ENCODE measurements at regions not wholly inside any gene's neighbourhood (a gene's known extent, or its start where the extent isn't known, plus 50 kb on each side); places are given as distances from the start of the nearest gene placed in this dataset.

DNA sequence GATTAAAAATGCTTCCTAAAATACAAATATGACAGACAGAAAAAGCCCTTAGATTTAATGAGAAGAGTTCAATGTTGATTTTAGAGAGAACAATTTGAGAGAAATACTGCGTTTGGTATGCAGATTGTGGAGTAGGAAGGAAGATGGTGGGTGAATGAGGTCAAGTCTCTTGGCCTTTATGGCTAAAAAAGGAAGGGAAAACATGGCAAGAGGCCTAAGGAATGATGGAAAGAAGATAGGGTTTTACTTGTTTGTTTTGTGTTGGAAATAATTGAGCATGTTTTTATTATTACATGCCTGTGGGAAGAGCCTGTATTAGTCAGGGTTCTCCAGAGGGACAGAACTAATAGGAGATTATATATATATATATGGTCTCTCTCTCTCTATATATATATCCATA lies 318.1 kb downstream of the TRIB2 start:
- no peak for DNase-seq (ENCODE audit: low spot score)
- TF ChIP-seq, protein P1, sequence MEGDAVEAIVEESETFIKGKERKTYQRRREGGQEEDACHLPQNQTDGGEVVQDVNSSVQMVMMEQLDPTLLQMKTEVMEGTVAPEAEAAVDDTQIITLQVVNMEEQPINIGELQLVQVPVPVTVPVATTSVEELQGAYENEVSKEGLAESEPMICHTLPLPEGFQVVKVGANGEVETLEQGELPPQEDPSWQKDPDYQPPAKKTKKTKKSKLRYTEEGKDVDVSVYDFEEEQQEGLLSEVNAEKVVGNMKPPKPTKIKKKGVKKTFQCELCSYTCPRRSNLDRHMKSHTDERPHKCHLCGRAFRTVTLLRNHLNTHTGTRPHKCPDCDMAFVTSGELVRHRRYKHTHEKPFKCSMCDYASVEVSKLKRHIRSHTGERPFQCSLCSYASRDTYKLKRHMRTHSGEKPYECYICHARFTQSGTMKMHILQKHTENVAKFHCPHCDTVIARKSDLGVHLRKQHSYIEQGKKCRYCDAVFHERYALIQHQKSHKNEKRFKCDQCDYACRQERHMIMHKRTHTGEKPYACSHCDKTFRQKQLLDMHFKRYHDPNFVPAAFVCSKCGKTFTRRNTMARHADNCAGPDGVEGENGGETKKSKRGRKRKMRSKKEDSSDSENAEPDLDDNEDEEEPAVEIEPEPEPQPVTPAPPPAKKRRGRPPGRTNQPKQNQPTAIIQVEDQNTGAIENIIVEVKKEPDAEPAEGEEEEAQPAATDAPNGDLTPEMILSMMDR (IDR thresholded peaks at IDR 0.05) = no peak
- ATAC-seq (ENCODE audit: low FRiP score) = no peak

DNA sequence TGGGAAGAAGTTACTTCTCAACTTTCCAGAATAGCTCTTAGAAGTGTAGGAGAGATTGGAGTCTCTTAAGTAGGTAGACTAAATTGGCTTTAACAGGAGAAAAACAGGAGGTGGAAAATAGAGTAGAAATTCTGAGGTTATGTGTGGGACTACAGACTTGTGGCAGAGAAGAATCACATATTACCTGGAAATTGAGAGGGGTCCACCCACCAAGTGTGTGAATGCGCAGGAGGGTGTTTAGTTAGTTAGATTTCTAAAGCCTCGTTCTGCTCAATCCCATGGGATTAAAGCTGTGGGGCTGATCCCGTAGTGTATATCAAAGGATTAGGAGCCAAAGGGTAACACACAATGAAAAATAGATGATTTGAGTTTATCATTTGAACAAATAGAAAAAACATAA lies 319.1 kb downstream of the TRIB2 start:
- DNase-seq (ENCODE audit: low spot score) (no peak), ATAC-seq (ENCODE audit: low FRiP score) (no peak)
- TF ChIP-seq, protein P1 (IDR thresholded peaks at IDR 0.05) = no peak

DNA sequence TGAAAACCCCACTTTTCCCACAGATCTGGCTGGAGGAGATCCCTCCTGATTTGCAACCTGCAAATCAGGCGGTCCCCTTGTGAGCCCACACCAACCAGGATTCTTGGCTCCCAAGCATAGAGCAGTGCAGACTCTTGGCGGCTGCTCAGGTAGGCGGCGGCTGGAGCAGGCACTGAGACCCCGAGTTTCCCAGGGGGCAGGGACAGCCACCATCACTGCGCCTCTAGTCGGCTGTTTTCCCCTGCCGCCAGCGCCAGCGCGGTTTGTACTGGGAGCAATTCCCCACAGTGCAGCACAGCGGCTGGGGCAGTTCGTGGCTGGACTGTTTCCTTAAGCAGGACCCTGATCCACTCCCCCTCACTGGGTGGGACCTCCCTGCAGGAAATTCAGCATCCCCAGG lies 323.3 kb downstream of the TRIB2 start:
- TF ChIP-seq, protein P1 (IDR thresholded peaks at IDR 0.05) = no peak
- ATAC-seq (ENCODE audit: low FRiP score) (no peak), DNase-seq (ENCODE audit: low spot score) (no peak)

DNA sequence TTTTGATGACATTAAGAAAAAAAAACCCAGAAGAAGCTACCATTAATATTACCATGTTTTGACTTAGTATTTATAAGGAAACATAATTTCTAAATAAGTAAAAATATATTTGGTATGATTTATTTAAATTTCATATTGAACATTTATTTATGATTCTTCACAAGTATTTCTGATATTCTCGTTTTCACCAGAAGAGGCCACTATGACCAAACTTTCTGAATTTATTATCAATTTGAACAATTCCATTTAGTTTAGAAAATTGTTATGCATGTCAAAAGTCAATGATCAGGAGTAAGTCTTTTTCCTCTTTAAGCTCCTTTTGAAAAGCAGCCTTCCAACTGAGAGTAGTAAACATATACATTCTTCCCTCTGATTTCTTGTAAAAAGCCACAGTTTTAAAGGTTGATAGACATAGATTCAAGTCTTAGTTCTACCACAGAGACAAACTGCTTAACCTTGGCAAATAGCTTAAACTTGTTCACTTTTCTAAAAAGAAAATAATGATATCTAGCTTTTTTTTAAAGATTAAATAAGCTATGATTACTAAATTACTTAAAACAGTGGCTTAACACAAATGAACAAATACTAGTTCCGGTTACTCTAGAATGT lies 329.9 kb downstream of the TRIB2 start:
- DNase-seq (ENCODE audit: low spot score) = no peak
- no peak for ATAC-seq (ENCODE audit: low FRiP score)
- TF ChIP-seq, protein P1 (IDR thresholded peaks at IDR 0.05) = no peak

DNA sequence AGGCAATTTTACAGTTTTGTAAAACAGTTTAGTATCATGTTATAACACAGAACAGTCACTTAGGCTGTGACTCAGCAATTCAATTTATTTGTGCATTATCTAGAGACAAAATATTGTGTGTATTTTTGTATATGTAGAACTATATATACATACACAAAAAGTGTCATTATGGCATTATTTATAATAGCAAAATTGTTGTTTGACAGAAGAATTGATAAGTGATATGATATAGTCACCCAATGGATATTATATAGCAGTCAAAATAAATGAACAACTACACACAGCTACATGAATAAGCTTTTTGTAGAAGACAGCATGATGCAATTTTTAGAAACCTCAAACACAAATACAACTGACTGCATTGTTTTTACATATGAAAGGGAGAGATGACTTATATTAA lies 334.0 kb downstream of the TRIB2 start:
- DNase-seq (ENCODE audit: low spot score) (no peak), ATAC-seq (ENCODE audit: low FRiP score) (no peak)
- TF ChIP-seq, protein P1 (IDR thresholded peaks at IDR 0.05) = no peak

DNA sequence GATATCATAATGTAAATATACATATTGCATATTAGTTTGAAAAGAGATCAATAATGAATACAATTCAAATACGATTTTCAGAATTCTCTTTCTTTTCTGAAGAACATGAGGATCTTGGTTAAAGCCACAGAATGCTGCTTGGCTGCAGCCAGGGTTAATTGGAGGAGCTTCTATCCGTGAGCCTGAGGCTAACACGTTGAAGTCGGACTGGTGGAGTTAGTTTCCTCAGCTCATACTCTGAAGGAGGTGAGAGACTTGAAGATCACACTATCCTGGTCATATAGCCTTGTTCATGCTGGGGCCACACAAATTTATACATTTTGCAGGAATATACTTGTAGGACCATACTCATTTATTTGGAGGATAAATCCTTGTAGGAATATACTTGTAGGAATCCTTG lies 335.8 kb downstream of the TRIB2 start:
- no peak for ATAC-seq (ENCODE audit: low FRiP score)

More for the DNA sequence above, 335.8 kb downstream of the TRIB2 start:
- DNase-seq (ENCODE audit: low spot score) = no peak
- TF ChIP-seq, protein P1 (IDR thresholded peaks at IDR 0.05) = no peak

All from omental fat pad (tissue), 3 donors.